AG08396 (cell line): ENCODE measurements at regions not wholly inside any gene's neighbourhood (a gene's known extent, or its start where the extent isn't known, plus 50 kb on each side); places are given as distances from the start of the nearest gene placed in this dataset.
"Not testable (repeated sequence)": the region's sequence is repeated elsewhere in the genome, so short reads cannot be mapped to it uniquely, and the experiment has no call there.

Source experiments
- DNase-seq: peaks from one replicate; pipeline ENCODE4 v3.0.0; 2012; ENCODE audit warnings: low spot score, mixed read lengths

DNA sequence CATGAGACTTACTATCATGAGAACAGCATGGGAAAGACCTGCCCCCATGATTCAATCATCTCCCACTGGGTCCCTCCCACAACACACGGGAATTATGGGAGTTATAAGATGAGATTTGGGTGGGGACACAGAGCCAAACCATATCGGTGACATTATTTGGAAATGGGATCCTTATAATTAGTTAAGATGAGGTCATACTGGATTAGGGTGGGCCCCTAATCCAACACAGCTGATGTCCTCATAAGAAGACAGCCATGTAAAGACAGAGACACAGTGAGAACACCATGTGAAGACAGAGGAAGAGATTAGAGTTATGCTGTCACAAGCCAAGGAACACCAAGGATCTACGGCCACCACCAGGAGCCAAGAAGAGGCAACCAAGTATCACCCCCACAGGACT, 161.7 kb downstream of the SPTSSA start:
- no peak for DNase-seq

DNA sequence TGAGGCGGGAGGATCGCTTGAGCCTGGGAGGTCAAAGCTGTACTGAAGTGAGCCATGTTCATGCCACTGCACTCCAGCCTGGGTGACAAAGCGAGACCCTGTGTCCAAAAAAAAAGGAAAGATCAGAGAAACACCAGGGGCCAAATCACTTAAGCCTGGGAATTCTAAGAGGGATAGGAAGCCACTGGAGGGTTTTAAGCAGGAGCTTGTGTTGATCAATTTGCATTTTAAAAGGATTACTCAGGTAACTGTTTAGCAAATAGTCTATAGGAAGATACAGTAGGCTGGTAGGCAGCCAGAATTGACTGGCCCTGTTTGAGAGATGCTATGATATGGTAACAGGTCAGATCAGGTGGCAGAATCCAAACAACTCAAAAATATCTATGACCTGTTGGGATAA, 162.7 kb downstream of the SPTSSA start:
- DNase-seq = no peak

DNA sequence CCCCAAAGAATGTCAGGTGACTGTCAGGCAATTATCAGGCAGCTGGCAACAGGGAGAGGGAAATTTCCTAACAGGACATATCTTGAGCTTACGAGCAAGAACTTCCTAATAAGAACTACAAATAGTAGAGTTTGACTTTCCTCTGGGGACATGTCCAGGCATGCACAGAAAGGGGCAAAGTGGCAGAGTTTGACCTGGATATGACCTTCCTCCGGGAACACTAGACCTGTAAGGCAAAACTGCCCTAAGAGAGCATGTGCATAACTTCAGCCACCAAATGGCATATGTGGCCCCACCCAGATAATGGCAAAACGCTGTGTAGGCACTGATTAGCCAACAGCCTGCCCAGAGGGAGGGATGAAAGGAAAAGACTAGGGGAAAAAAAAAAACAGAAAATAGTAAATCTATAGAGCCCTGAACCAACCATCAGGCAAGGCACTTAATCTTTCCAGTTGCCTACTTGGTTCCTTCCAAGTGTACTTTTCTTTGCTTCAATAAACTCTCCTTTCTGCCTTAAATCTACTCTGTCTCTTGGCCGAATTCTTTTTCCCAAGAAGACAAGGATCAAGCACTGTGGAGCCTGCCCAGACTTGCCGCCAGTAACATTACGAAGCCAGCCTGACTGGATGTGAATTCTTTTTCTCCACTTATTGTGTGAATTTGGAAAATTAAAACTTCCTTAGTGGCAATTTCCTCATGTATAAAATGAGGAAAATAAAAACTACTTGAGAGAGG, 164.1 kb downstream of the SPTSSA start:
- DNase-seq = no peak

DNA sequence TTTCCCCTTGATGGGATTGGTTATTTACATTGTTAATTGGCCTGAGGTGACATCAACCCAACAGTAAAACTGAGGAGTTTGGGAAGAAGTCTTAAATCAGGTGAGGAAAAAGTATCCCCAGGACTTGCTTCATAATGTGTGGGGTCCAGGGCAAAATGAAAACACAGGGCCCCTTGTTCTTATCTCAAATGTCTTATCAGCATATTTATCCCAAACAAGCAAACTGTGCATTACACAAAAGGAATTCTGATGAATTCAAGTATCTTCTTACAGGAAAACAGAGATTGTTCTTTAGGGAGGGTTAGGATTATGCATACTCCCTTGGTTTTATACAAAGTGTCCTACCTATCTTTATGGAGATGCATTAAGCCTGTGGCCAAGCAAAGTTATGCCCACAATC, 178.4 kb downstream of the SPTSSA start:
- DNase-seq = no peak

DNA sequence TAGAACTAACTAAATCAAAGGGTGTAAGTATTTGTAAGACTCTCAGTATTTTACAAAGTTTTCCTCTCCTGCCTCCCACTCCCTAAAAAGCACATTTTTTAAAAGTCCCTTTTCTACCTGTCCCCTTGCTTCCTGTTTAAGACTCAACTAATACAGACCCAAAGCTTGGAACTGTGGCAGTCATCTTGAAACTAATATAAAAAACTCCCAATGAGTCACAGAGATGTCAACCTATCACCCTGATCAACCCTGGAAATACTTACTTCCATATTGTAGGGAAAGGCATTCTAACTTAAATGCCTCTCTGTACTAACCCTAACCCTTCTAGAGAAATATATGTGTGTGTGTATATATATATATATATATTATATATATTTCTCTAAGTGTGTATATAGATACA, 184.8 kb downstream of the SPTSSA start:
- no peak for DNase-seq

DNA sequence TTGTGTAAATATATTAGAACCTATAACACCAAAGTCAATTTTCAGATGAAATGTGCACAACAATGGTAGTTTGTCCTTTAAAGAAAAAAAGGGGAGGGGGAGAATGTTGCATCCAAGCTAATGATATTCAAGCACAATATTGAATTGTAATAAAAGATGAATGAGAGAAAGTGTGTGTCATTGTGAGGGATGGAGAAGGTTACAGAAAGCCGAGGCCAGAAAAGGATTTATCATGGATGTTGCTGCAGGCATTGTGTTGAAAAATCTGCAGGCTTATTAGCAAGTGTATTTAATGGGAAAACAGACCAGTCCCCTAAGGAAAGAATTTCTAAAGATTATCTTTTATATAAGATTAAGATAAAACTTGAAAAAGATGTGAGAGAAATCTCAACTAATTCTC, 186.5 kb downstream of the SPTSSA start:
- no peak for DNase-seq

DNA sequence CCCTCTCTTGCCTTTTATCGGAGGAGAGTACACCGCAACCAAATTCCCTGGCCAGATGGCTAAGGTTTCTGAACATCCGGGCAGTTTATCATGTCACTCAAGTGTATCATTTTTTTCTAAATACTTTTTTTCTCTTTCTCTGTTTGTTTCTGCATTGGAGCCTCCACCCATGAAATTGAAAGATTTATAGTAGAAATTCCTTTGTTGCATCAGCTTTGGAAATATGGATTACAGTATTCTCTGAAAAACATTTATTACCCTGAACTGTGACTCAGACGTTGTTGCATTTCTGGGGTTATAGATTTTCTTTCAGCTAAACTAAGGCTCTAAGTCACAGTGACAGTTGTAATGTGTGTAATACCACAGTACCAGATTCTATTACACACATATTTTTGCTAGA, 187.0 kb downstream of the SPTSSA start:
- no peak for DNase-seq

DNA sequence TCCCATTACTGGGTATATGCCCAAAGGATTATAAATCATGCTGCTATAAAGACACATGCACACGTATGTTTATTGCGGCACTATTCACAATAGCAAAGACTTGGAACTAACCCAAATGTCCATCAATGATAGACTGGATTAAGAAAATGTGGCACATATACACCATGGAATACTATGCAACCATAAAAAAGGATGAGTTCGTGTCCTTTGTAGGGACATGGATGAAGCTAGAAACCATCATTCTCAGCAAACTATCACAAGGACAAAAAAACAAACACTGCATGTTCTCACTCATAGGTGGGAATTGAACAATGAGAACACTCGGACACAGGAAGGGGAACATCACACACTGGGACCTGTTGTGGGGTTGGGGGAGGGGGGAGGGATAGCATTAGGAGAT, 188.3 kb downstream of the SPTSSA start:
- DNase-seq = not testable (repeated sequence)

DNA sequence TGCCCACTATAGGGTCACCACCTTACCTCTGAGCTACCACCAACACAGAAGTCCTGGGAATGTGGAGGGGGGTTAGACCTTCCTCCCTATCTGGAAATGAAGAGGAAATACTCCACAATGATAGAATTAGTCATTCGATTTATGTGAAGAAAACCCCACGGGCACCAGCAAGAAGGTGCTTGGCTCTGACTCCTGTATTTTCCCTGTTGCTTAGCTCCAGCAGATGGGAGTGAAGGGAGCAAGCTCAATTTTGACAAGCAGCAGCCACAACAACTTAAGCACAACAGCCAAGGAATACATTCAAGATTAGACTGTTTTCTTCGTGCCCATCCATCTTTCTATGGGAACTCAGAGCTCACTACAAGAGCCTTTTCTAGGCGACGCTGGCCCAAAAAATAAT, 191.7 kb downstream of the SPTSSA start:
- no peak for DNase-seq

DNA sequence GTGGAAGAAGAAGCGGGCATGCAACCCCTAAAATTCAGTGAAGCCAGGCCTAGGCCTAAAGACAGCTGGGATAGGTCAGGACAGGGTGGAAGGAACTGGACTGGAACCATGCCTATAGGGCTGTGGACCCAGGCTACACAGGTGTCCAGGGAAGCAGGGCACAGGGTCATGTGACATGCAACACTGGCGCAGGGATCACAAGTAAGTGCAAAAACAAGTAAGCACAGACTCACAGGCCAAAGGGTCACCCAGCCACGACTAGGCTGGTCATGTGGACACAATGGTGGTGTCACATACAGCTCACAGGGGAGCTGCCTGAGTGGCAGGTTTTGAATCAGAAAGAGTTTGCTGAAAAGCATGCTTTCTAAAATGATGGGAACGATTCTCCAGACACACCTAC, 195.7 kb downstream of the SPTSSA start:
- no peak for DNase-seq

DNA sequence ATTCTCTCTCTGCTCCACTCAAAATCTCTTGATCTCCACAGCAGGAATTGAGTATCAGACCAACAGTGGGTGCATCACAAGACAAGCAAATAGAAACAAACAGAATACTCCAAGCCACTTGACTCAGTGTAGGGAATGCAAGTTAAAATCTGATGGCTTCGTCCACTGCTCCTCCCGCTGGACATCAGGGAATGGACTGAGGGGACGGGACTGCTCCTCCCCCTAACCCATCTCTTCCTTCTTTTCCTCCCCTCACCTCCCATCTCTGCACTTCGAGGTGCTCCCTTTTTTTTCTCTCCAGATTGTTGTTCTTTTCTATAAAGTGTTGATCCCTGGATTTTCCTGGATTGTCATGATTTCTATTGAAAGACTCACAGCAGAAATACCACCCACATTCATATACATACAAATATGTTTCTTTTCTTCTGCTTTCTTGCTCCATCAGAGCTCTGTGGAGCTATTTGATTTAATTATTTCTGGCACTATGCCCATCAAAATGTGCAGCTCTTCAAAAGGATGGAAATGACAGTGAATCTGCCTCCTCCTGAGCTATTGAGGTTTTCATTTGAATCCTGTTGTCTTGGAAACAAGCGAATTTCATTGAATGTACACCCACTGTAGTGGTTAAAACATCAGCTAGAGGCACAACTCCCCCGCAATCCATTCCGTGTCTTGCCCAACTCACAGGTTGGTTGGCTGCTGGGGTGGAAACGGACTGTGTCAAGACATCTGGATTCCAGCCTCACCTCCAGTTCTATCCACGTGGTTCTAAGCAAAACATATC, 199.7 kb downstream of the SPTSSA start:
- no peak for DNase-seq

DNA sequence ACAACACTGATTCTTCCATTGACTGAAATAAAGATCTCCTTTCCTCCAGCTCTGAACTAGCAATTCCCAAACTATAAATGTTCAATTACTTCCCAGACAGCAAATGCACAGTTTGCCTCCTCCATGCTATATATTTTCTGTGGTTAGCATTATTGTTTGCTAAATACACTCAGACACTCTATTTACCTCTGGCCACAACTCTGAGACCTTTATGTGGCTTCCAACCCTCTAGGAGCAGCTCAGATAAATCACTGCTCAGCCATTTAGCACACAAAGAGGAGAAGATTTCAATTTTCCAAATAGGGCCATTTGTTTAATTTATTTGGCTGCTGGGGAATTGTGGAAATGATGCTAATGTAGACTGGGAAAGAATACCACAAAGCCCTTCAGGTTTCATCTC, 202.0 kb downstream of the SPTSSA start:
- DNase-seq = no peak

DNA sequence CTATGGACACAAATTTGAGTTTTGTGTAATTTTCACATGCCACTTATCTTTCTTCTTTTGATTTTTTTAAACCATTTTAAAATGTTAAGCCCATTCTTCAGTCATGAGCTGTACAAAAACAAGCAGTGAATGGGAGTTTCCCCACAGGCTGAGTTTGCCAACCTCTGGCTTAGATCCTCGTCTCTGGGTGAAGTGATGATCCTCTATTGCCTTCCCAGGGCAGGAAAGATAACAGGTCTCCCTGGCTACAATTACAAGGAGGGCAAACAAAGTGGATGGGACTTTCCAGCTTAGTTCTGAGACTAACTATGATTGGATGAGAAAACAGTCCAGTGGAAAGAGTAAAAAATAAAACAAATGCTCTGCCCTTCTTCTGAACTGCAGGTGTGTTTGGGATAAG, 203.7 kb downstream of the SPTSSA start:
- DNase-seq = no peak

DNA sequence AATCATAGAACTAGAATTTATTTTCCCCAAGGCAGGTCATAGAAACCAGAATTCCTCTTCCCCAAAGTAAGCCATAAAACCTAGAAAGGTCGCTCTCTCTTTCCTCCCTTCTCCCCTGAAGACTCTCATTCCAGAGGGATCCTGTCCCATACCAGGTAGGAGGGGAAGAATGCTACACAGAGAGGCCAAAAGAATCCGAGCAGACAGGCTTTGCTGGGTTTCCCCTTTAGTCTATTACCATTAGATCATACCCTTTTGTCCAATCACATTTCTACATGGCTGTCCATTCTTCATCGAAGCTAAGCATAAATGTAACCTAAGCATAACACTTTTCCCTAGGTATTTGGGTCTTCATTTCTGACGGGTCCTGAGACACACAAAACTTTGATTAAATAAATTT, 204.5 kb downstream of the SPTSSA start:
- no peak for DNase-seq

DNA sequence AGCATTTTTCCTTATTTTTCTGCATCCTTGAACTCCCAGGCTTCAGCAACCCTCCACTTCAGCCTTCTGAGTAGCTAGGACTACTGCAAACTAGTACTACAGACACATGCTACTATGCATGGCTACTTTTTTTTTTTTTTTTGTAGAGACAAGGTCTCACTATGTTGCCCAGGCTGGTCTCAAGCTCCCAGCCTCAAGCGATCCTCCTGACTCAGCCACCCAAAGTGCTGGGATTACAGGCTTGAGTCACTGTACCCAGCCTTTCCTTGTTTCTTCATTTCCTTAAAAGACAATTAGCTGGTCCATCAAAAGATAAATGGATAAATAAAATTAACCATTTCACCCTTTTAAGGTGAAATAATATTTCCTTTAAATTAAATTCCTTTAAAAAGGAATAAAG, 205.8 kb downstream of the SPTSSA start:
- DNase-seq = no peak

DNA sequence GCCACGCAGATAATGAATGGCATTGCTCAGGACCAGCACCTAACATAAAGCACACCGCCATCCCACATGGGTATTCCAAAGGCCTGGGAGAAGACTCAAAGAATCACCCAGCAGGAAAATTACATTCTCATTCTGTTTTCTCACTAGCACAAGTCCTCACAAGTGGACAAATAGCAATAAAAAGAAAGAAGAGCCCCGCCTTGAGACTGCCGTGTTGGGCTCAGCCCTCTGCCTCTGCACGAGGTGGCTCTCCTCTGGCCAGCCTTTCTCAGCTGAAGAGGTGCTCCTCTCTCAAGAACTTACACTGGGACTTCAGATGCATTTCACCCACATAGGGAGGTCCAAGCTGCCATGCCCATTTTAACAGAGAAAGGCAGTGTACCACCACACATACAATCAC, 207.5 kb downstream of the SPTSSA start:
- no peak for DNase-seq

DNA sequence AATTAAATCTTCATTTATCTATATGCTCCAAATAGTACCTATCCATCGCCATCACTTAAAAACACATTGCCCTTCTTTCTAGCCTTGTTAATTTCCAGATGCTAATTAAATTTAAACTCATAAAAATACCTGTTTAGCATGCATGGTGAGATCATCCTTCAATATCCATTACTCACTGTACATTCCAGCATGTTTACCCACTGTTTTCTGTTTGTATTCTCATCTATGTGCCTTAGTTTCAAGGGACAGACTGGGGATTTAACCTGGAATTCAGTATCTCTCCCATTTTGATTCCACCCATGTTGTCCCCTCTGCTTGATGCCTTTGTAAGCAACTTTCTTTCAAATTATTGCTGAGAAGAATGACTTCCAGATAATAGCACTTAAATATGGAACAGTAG, 208.0 kb downstream of the SPTSSA start:
- DNase-seq = no peak

DNA sequence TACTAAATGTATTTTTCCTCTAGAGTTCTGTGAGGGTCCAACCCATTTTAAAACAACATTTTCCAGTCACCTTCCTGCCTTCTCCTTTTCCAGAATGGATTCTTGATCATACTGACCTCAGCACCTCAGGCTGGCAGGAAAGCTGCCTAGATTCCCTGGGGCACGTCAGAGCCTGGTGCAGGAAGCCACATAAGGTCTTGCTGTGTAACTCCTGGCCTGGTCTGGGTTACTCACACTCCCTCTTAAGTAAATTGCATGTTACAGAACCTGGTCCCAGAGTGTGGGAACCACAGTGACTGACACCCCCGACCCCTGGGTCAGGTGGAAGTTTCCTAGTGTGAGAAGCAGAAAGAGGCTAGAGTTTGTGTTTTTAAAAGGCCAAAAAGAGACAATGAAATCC, 209.8 kb downstream of the SPTSSA start:
- DNase-seq = no peak

DNA sequence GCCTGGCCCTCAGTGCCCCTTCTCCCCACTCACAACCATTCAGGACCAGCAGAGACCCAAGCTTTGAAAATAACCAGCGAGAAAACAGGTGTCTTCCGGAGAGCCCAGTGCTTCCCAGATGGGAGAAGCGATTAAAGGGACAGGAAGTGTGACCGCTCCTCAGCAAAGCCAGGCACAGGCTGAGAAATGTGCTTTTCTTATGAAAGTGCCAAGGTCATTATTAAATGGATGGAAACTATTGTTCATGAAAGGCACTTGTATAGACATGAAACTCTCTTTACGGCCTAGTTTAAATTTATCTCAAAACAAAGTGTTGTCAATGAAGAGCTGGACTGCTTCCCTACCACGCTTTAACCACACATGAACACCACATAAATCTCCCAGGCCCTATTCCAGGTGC, 210.4 kb downstream of the SPTSSA start:
- DNase-seq = no peak

DNA sequence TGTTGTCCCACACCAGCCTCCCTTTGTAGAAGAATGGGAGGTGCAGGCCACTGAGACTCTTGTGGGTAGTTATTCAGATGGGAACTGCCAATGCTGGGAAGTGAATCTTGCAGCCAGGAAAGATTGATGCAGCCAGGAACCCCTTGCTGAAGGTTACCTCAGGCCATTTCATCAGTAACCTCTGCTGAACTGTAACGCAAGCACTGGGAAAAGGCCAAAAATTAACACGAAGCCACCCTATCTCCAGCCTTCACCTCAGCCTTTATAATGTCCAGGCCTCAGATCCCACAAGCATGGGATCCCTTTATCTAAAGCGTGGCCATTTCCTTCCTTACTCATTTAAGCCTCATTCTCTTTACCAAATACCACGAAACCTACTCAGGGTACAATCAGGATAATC, 211.1 kb downstream of the SPTSSA start:
- DNase-seq = no peak

DNA sequence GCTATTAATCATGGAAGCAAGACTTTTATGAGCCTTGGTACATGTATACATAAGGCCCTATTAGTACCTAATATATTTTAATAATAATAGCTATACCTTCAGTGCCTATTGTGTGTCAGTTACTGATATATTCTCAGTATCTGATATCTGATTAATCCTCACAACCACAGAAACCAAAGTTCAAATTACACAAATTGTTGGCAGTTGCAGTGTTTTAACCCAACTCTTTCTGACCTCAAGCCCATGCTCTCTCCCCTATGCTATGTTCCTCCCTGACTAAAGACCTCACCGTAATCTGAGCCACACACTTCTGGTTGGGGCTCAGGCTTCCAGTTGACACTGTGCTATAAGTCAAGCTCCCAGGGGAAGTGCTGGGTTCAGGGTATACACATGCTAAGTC, 214.4 kb downstream of the SPTSSA start:
- no peak for DNase-seq

DNA sequence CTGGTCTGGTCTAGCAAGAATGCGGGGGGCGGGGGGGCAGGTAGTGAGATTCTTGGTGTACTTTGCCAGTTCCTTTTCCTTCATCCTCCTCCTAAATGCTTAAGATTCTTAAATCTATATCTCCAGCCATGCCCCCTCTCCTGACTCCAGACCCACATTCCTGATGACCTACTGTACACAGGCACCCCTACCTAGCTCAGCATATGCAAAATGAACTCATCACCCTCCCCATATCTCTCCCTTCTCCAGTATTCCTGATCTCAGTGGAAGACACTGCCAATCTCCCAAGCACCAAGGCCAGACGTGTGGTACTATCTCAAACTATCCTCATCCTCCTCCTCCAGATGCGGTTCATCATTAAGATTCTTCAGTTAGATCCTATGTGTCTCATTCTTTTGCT, 215.8 kb downstream of the SPTSSA start:
- DNase-seq = no peak

DNA sequence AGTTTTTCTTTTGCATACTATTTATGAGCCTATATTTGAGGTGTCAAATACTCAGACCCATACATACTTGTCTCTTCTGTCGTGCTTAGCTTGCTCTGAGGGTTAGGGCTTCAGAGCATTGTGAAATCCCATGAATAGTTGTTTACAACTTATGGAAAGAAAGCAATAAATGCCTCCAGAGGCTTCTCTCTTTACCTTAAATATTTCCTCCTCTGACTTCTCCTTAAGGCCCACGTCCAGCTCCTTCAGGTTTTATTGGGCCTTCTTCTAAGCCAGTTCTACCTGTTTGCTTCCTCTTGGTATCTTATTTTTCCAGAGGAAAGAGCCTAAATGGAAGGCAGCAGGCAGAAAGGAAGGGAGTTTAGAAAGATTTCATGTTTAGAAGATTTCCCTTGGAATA, 218.6 kb downstream of the SPTSSA start:
- DNase-seq = no peak

DNA sequence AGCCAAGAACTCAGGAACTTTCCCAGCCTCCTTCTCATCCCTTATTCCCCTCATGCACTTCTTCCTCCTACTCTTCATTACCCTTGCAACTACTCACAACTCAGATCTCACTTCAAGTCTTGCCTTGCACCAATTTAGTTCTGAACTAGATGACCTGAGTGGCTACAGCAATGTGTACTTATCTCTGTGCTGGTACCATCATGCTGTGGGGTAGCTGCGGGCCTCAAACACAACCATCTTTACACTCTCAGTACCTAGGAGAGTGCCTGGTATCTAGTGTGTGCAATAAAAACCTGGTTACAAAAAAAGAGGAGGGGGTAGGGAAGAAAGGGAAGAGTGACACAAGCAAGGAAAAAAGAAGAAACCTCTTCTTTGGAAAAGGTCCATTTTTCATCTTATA, 219.0 kb downstream of the SPTSSA start:
- no peak for DNase-seq
